ENCODE measurements at regions not wholly inside any gene's neighbourhood (a gene's known extent, or its start where the extent isn't known, plus 50 kb on each side); places are given as distances from the start of the nearest gene placed in this dataset.

DNA sequence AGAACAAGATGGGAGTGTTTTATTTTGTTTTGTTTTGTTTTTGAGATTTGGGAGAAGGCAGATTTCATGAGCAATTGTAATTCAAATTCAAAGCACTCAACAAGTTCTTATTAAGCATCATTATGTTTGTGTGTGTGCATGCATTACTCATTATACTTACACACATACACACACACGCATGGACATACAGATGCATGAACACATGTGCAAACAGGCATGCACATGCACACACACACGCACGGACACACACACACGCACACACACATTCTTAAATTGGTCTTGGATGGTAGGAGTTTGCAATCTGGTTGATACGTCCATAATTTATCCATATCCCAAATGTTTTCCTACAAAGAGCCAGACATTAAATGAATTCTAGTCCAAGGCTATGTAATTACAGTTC is 702.8 kb downstream of the INHBA start:
- H3K9me3 Mint-ChIP-seq: peaks cover 3% of the 10 kb centered on the region
- DNase-seq: no peak
- H3K27me3 Mint-ChIP-seq: no peaks in the 10 kb centered on the region
- no peak overlapping the region for H3K4me3 Mint-ChIP-seq
- CTCF ChIA-PET: no interaction called here
- H3K4me1 Mint-ChIP-seq: no peaks in the 10 kb centered on the region
- H3K27ac Mint-ChIP-seq: no peak overlapping the region
- no peaks in the 10 kb centered on the region for H3K36me3 Mint-ChIP-seq

- no peak overlapping the region for H3K27ac Mint-ChIP-seq
- H3K4me1 Mint-ChIP-seq: no peaks in the 10 kb centered on the region
- no peak for DNase-seq
- CTCF ChIA-PET: no interaction called here
- peaks cover 3% of the 10 kb centered on the region for H3K9me3 Mint-ChIP-seq
- H3K36me3 Mint-ChIP-seq: no peaks in the 10 kb centered on the region
- H3K4me3 Mint-ChIP-seq: no peak overlapping the region
- H3K27me3 Mint-ChIP-seq: no peaks in the 10 kb centered on the region
Observed at GRCh38 chr7:40996233-40996677, 706.6 kb downstream of the INHBA start.

GRCh38 chr7:40990841-40991240 is 712.0 kb downstream of the INHBA start:
- CTCF ChIA-PET: no interaction called here
- Mint-ChIP-seq H3K9me3 (peaks cover 2% of the 10 kb centered on the region), H3K36me3 (no peaks in the 10 kb centered on the region), H3K4me1 (no peaks in the 10 kb centered on the region), H3K4me3 (no peak overlapping the region), H3K27me3 (no peaks in the 10 kb centered on the region), H3K27ac (no peak overlapping the region)
- DNase-seq: no peak

DNA sequence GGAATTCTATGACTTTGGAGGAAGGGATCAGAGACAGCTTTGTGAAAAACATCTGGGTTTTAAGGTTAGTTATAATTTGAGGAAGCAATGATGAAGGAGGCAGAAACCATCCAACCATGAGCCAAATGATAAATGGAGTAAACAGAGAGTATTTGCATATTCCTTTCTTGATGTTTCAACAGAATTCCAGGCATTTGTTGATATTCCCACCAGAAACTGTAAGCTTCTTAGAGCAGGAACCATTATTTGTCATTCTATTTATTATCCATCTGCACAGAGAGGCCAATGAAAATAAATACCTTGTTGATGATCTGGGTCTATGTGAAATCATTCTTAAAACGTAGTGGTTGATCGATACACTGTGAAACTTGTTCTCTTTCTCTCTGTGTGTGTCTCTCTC is 715.3 kb downstream of the INHBA start:
- CTCF ChIA-PET: no interaction called here
- H3K4me1 Mint-ChIP-seq: no peaks in the 10 kb centered on the region
- H3K9me3 Mint-ChIP-seq: no peaks in the 10 kb centered on the region
- DNase-seq: no peak
- no peaks in the 10 kb centered on the region for H3K36me3 Mint-ChIP-seq
- H3K4me3 Mint-ChIP-seq: no peak overlapping the region
- H3K27me3 Mint-ChIP-seq: no peaks in the 10 kb centered on the region
- H3K27ac Mint-ChIP-seq: no peak overlapping the region

DNA sequence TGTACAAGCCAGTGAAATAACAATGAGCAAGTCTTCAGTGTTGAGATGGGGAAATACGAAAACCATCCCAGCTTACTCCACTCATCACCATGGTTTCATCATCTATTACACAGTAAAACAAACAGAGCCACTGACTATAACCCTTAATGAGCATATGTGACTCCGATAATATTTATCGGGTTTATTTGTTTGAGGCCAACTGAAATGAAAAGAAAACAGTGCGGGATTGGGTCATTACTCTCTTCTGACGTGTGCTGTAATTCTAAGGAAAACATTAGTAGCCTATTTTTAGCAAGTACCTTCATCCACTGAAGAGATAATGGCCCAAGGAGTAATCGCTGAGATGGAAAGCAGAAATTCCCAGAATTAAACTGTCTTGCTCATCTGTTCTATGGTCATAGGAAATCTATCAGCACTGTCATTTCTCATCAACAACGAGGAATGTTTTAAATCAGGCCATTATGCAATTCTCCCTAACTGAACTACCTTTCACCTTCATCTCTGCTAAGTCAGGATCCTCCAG is 716.5 kb downstream of the INHBA start:
- Mint-ChIP-seq H3K4me3 (no peak overlapping the region), H3K9me3 (no peaks in the 10 kb centered on the region), H3K4me1 (no peaks in the 10 kb centered on the region), H3K27ac (no peak overlapping the region), H3K27me3 (no peaks in the 10 kb centered on the region), H3K36me3 (no peaks in the 10 kb centered on the region)
- CTCF ChIA-PET: no interaction called here
- no peak for DNase-seq

DNA sequence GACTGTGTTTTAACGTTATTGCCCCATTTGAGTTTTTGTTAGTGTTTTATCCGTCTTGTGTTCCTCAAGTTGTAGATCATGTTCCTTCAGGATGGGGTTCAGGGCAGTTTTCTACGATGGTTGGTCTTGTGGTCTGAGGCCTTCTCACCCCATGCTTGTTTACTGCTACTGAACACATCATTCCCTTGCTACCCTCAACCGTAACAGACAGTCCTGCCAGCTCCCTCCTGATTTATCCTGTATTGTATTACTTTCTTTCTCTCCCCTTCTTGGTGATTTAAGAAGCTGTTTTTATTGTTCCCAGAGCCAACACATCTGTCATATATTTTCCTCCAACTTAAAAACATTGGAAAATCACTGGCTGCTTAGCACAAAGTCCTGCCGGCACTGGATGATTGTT is 719.8 kb downstream of the INHBA start:
- no peaks in the 10 kb centered on the region for H3K36me3 Mint-ChIP-seq

GRCh38 chr7:40979296-40979695 is 723.6 kb downstream of the INHBA start:
- Mint-ChIP-seq H3K27ac (no peak overlapping the region), H3K36me3 (no peaks in the 10 kb centered on the region), H3K27me3 (no peaks in the 10 kb centered on the region), H3K9me3 (no peaks in the 10 kb centered on the region), H3K4me3 (no peak overlapping the region), H3K4me1 (no peaks in the 10 kb centered on the region)
- DNase-seq: no peak
- CTCF ChIA-PET: no interaction called here

More for the DNA sequence above, 719.8 kb downstream of the INHBA start:
- Mint-ChIP-seq H3K27me3 (no peaks in the 10 kb centered on the region), H3K27ac (no peak overlapping the region), H3K4me3 (no peak overlapping the region), H3K4me1 (no peaks in the 10 kb centered on the region), H3K9me3 (no peaks in the 10 kb centered on the region)
- CTCF ChIA-PET: no interaction called here
- no peak for DNase-seq

GRCh38 chr7:40978047-40978446 is 724.8 kb downstream of the INHBA start:
- Mint-ChIP-seq H3K27me3 (no peaks in the 10 kb centered on the region), H3K4me3 (no peak overlapping the region), H3K36me3 (no peaks in the 10 kb centered on the region), H3K27ac (no peak overlapping the region), H3K4me1 (no peaks in the 10 kb centered on the region), H3K9me3 (no peaks in the 10 kb centered on the region)
- no peak for DNase-seq
- CTCF ChIA-PET: no interaction called here

GRCh38 chr7:40977533-40977932 is 725.4 kb downstream of the INHBA start:
- Mint-ChIP-seq H3K27me3 (no peaks in the 10 kb centered on the region), H3K36me3 (no peaks in the 10 kb centered on the region), H3K4me3 (no peak overlapping the region), H3K9me3 (no peaks in the 10 kb centered on the region), H3K27ac (no peak overlapping the region), H3K4me1 (no peaks in the 10 kb centered on the region)
- no peak for DNase-seq
- CTCF ChIA-PET: no interaction called here

GRCh38 chr7:40972426-40972825 is 730.5 kb downstream of the INHBA start:
- CTCF ChIA-PET: no interaction called here
- H3K4me1 Mint-ChIP-seq: no peaks in the 10 kb centered on the region

GRCh38 chr7:40969641-40970040 is 733.2 kb downstream of the INHBA start:
- Mint-ChIP-seq H3K4me1 (no peaks in the 10 kb centered on the region), H3K4me3 (no peak overlapping the region), H3K27me3 (no peaks in the 10 kb centered on the region), H3K9me3 (no peaks in the 10 kb centered on the region), H3K36me3 (no peaks in the 10 kb centered on the region), H3K27ac (no peak overlapping the region)
- CTCF ChIA-PET: no interaction called here
- DNase-seq: no peak

More at GRCh38 chr7:40972426-40972825, 730.5 kb downstream of the INHBA start:
- H3K27ac Mint-ChIP-seq: no peak overlapping the region
- H3K27me3 Mint-ChIP-seq: no peaks in the 10 kb centered on the region
- no peaks in the 10 kb centered on the region for H3K36me3 Mint-ChIP-seq
- no peak overlapping the region for H3K4me3 Mint-ChIP-seq
- no peak for DNase-seq
- H3K9me3 Mint-ChIP-seq: no peaks in the 10 kb centered on the region

GRCh38 chr7:40966693-40967092 is 736.2 kb downstream of the INHBA start:
- no peak for DNase-seq
- Mint-ChIP-seq H3K9me3 (no peaks in the 10 kb centered on the region), H3K36me3 (no peaks in the 10 kb centered on the region), H3K4me3 (no peak overlapping the region), H3K27ac (no peak overlapping the region), H3K27me3 (no peaks in the 10 kb centered on the region), H3K4me1 (no peaks in the 10 kb centered on the region)
- CTCF ChIA-PET: no interaction called here

DNA sequence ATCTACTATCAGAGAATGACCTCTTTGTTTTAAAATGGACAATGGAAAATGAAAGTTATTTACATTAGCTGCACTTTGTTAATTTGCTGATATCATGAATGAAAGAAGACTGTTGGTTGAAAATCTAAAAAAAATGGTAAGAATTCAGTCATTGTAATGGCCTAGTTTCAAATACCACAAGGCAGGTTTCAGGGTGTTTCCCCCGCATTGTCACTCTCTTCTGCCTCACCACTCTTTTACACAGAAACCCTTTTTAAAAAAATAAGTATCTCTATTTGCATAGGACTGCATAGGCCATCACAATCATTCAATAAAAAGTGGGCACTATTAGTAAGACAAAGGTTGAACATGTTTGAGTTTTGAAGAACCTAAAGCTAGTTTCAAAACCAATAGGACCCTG is 737.1 kb downstream of the INHBA start:
- no peak for DNase-seq

DNA sequence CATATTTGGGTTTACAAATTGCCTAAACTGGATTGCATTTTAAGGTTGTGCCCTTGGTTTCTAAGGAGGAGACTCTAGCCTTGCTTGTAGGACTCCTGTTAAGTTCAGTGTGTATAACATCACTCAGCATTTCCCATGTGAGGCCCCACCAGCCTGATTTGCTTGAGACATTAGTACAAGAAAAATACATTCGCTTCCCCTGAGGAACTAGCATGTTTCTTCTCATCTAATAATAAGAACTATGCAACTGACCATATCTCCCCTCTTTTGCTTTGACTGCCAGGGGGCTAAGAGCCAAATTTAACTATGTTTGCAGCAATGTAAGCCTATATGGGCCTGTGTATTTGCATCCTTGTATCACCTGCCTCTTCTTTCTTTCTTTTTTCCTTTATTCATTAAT is 737.9 kb downstream of the INHBA start:
- Mint-ChIP-seq H3K27me3 (no peaks in the 10 kb centered on the region), H3K4me3 (no peak overlapping the region), H3K27ac (no peak overlapping the region), H3K9me3 (no peaks in the 10 kb centered on the region), H3K4me1 (no peaks in the 10 kb centered on the region), H3K36me3 (no peaks in the 10 kb centered on the region)
- CTCF ChIA-PET: no interaction called here
- DNase-seq: no peak

More for the DNA sequence above, 737.1 kb downstream of the INHBA start:
- H3K9me3 Mint-ChIP-seq: no peaks in the 10 kb centered on the region
- CTCF ChIA-PET: no interaction called here
- H3K27me3 Mint-ChIP-seq: no peaks in the 10 kb centered on the region
- no peaks in the 10 kb centered on the region for H3K36me3 Mint-ChIP-seq
- no peaks in the 10 kb centered on the region for H3K4me1 Mint-ChIP-seq
- H3K4me3 Mint-ChIP-seq: no peak overlapping the region
- H3K27ac Mint-ChIP-seq: no peak overlapping the region

- Mint-ChIP-seq H3K4me1 (no peaks in the 10 kb centered on the region), H3K9me3 (no peaks in the 10 kb centered on the region), H3K36me3 (no peaks in the 10 kb centered on the region), H3K4me3 (no peak overlapping the region), H3K27ac (no peak overlapping the region), H3K27me3 (no peaks in the 10 kb centered on the region)
- CTCF ChIA-PET: no interaction called here
- no peak for DNase-seq
Observed at GRCh38 chr7:40964610-40965009, 738.3 kb downstream of the INHBA start.

DNA sequence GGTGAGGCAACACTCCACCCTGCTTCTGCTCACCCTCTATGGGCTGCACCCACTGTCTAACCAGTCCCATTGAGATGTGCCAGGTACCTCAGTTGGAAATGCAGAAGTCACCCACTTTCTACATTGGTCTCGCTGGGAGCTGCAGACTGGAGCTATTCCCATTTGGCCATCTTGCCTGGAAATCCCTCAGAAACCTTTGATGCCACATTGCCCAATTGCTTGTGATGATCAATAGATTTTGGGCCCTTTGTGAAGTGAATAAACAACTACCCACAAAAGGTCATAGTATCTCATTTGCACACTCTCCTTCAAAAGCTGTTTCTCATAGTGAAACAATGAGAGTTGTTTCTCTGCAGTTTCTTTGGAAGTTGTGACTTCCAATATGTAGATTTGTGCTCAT is 742.9 kb downstream of the INHBA start:
- peaks cover 3% of the 10 kb centered on the region for H3K9me3 Mint-ChIP-seq
- H3K27ac Mint-ChIP-seq: no peak overlapping the region
- CTCF ChIA-PET: no interaction called here
- H3K36me3 Mint-ChIP-seq: no peaks in the 10 kb centered on the region
- no peaks in the 10 kb centered on the region for H3K27me3 Mint-ChIP-seq
- DNase-seq: no peak
- H3K4me1 Mint-ChIP-seq: no peaks in the 10 kb centered on the region
- H3K4me3 Mint-ChIP-seq: no peak overlapping the region
